ENCODE measurements at regions not wholly inside any gene's neighbourhood (a gene's known extent, or its start where the extent isn't known, plus 50 kb on each side); places are given as distances from the start of the nearest gene placed in this dataset.

DNA sequence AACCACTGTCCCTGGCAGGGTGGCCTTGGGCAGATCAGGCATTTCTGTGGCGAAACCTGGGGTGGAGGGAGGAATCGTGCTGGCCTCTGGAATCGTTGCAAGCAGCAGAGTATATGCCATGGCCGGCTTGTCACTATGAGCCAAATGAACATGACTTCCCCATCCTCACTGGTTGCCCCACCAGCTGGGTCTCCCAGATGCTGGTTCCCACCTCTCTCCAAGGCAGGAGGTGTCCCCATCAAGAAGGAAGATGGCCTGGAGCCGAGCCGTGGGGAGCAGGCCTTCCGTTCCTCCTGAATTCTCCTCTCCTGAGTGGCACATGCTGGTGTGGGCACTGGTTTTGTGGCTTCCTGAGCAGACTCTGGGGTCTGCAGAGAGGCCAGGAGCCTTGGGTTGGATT lies 60.2 kb upstream of the ACTRT2 start:
- H3K27ac Mint-ChIP-seq, result no peak overlapping the region
- TF ChIP-seq, protein P1, sequence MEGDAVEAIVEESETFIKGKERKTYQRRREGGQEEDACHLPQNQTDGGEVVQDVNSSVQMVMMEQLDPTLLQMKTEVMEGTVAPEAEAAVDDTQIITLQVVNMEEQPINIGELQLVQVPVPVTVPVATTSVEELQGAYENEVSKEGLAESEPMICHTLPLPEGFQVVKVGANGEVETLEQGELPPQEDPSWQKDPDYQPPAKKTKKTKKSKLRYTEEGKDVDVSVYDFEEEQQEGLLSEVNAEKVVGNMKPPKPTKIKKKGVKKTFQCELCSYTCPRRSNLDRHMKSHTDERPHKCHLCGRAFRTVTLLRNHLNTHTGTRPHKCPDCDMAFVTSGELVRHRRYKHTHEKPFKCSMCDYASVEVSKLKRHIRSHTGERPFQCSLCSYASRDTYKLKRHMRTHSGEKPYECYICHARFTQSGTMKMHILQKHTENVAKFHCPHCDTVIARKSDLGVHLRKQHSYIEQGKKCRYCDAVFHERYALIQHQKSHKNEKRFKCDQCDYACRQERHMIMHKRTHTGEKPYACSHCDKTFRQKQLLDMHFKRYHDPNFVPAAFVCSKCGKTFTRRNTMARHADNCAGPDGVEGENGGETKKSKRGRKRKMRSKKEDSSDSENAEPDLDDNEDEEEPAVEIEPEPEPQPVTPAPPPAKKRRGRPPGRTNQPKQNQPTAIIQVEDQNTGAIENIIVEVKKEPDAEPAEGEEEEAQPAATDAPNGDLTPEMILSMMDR (IDR thresholded peaks at IDR 0.05; ENCODE audit: unreplicated experiment), result no peak
- H3K27me3 Mint-ChIP-seq, result no peaks in the 10 kb centered on the region
- H3K4me1 Mint-ChIP-seq (ENCODE audit: low read depth), result no peaks in the 10 kb centered on the region
- H3K36me3 Mint-ChIP-seq (ENCODE audit: insufficient read depth), result no peaks in the 10 kb centered on the region
- peaks cover 35% of the 10 kb centered on the region for H3K9me3 Mint-ChIP-seq (ENCODE audit: low read depth)
- H3K4me3 Mint-ChIP-seq (ENCODE audit: low read depth), result no peak overlapping the region
- DNase-seq (ENCODE audit: low spot score, unreplicated experiment), result no peak

DNA sequence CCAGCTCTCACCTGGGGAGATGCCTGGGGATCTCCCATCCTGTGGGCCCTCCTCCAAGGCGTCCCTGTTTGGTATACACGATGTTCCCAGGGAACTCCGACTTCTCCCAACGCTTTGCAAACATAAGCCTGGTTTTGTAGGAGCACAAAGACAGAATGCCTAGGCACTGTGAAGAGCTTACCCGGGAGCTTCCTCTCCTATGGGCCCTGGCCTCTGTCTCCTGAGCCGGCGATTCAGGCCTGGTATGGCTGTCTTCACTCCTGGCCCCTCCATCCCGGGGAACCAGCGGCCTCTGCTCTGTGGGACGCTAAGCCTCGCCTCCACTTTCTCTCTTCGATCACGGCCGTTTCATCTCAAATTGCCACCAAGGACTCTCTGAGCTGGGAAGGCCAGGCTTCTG lies 59.6 kb upstream of the ACTRT2 start:
- no peak for DNase-seq (ENCODE audit: low spot score, unreplicated experiment)
- no peak overlapping the region for H3K4me3 Mint-ChIP-seq (ENCODE audit: low read depth)
- TF ChIP-seq, protein P1 (IDR thresholded peaks at IDR 0.05; ENCODE audit: unreplicated experiment), result no peak
- no peaks in the 10 kb centered on the region for H3K27me3 Mint-ChIP-seq
- peaks cover 29% of the 10 kb centered on the region for H3K9me3 Mint-ChIP-seq (ENCODE audit: low read depth)
- H3K36me3 Mint-ChIP-seq (ENCODE audit: insufficient read depth), result no peaks in the 10 kb centered on the region
- no peaks in the 10 kb centered on the region for H3K4me1 Mint-ChIP-seq (ENCODE audit: low read depth)
- H3K27ac Mint-ChIP-seq, result no peak overlapping the region

DNA sequence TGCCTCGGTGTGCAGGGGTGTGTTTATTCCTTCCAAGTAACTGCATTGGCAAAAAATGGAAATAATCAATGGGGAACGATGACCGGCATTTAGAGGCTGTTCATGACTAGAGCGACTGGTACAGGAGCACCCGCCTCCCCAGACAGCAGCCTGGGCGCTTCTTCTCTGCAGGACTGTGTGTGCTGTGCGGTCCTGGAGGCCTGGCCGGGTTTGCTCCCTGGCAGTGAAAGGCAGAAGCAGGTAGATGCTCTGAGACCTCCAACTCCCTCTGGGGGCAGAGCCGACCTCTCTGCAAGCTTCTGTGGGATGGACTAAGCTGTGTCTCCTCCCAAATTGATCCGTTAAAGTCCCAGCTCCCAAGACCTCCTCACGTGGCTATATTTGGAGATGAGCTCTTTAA lies 59.2 kb upstream of the ACTRT2 start:
- Mint-ChIP-seq H3K4me1 (ENCODE audit: low read depth) (no peaks in the 10 kb centered on the region), H3K27ac (no peak overlapping the region), H3K27me3 (no peaks in the 10 kb centered on the region), H3K36me3 (ENCODE audit: insufficient read depth) (no peaks in the 10 kb centered on the region), H3K9me3 (ENCODE audit: low read depth) (peaks cover 27% of the 10 kb centered on the region), H3K4me3 (ENCODE audit: low read depth) (no peak overlapping the region)
- no peak for DNase-seq (ENCODE audit: low spot score, unreplicated experiment)
- TF ChIP-seq, protein P1 (IDR thresholded peaks at IDR 0.05; ENCODE audit: unreplicated experiment), result no peak

DNA sequence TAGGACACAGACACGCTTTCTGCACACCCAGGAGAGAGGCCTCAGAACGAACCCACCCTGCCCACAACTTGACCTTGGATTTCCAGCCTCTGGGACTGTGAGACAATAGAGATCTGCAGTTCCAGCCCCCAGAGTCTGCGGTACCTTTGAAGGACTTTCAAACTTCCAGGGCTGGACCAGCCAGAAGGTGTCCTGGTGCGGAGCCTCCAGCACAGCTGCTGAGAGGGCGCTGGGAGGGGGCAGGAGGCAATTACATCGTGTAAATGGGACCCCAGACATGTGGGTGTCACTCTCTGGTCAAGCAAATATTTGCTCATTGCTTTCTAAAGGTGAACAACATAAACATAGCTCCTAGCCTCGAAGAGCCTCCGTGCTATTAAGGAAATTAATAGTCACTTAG lies 58.7 kb upstream of the ACTRT2 start:
- Mint-ChIP-seq H3K36me3 (ENCODE audit: insufficient read depth) (no peaks in the 10 kb centered on the region), H3K4me1 (ENCODE audit: low read depth) (no peaks in the 10 kb centered on the region), H3K9me3 (ENCODE audit: low read depth) (peaks cover 25% of the 10 kb centered on the region), H3K4me3 (ENCODE audit: low read depth) (no peak overlapping the region), H3K27ac (no peak overlapping the region), H3K27me3 (no peaks in the 10 kb centered on the region)
- DNase-seq (ENCODE audit: low spot score, unreplicated experiment), result no peak
- TF ChIP-seq, protein P1 (IDR thresholded peaks at IDR 0.05; ENCODE audit: unreplicated experiment), result no peak

DNA sequence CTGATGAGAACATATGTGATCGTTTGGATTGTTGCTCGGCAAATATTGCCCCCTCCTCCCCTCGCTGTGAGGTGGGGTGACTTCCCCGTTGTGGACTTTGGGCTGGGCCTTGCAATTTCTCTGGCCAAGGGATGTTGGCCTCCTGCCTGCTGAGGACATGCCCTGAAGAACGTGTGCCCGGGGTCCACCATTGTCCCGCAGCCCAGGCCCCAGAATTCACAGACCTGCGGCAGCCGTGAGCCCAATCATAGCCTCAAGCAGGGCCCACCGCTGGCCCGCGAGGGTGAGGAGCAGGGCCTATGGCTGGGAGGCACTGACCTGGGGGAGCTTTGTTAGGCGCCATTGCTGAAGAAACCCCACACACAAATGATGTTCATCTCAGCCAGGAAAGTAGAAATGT lies 58.3 kb upstream of the ACTRT2 start:
- H3K9me3 Mint-ChIP-seq (ENCODE audit: low read depth), result peaks cover 21% of the 10 kb centered on the region
- no peaks in the 10 kb centered on the region for H3K27me3 Mint-ChIP-seq
- H3K27ac Mint-ChIP-seq, result no peak overlapping the region
- no peak overlapping the region for H3K4me3 Mint-ChIP-seq (ENCODE audit: low read depth)
- TF ChIP-seq, protein P1 (IDR thresholded peaks at IDR 0.05; ENCODE audit: unreplicated experiment), result no peak
- no peaks in the 10 kb centered on the region for H3K4me1 Mint-ChIP-seq (ENCODE audit: low read depth)
- no peak for DNase-seq (ENCODE audit: low spot score, unreplicated experiment)
- no peaks in the 10 kb centered on the region for H3K36me3 Mint-ChIP-seq (ENCODE audit: insufficient read depth)
